HepG2 (cell line): ENCODE measurements at regions not wholly inside any gene's neighbourhood (a gene's known extent, or its start where the extent isn't known, plus 50 kb on each side); places are given as distances from the start of the nearest gene placed in this dataset.

Experiments
- ARNTL ChIP-seq: sonication (generic); formaldehyde crosslinking; IDR thresholded peaks from 2 replicates; pipeline ENCODE4 v1.4.0; 2020; ENCODE audit warnings: mild to moderate bottlenecking, missing genetic modification reagents
- ATRX ChIP-seq: sonication (generic); formaldehyde crosslinking; IDR thresholded peaks from 2 replicates; pipeline ENCODE4 v1.4.0; 2020; ENCODE audit warnings: missing genetic modification reagents, borderline replicate concordance
- CBX1 ChIP-seq: IDR thresholded peaks from one replicate; pipeline ENCODE4 v1.6.1; 2016; ENCODE audit warnings: antibody characterized with exemption, low read depth
- DNMT3B ChIP-seq: conservative IDR thresholded peaks from 2 replicates; pipeline ENCODE4 v1.6.1; 2016; ENCODE audit warnings: missing biosample characterization, control low read depth
- MAZ ChIP-seq, 2 experiments: sonication (generic) in 1 of 2; formaldehyde crosslinking in 1 of 2; IDR thresholded peaks; 2 replicates each; pipeline versions ENCODE4 v1.5.0 to v1.6.1; 2012 to 2020; ENCODE audit warnings: low read depth in 2 of 2, mild to moderate bottlenecking in 2 of 2, borderline replicate concordance in 1 of 2, improper control_type of control experiment in 1 of 2, low read length in 1 of 2, missing genetic modification reagents in 1 of 2, moderate library complexity in 1 of 2
- MIER2 ChIP-seq: IDR thresholded peaks from 2 replicates; pipeline ENCODE4 v1.6.1; 2016; ENCODE audit warnings: missing biosample characterization, missing genetic modification reagents
- MTA1 ChIP-seq: sonication (generic); formaldehyde crosslinking; IDR thresholded peaks from 2 replicates; pipeline ENCODE4 v1.4.0; 2020; ENCODE audit warnings: missing genetic modification reagents, mild to moderate bottlenecking, borderline replicate concordance
- MYC ChIP-seq: sonication (generic); formaldehyde crosslinking; IDR thresholded peaks from 2 replicates; pipeline ENCODE4 v1.9.0; 2021; ENCODE audit warnings: missing genetic modification reagents, borderline replicate concordance
- NCOA2 ChIP-seq: sonication (generic); formaldehyde crosslinking; IDR thresholded peaks from 2 replicates; pipeline ENCODE4 v1.8.0; 2022; ENCODE audit warnings: inconsistent platforms
- NR3C1 ChIP-seq: sonication (generic); formaldehyde crosslinking; IDR thresholded peaks from 2 replicates; pipeline ENCODE4 v1.4.0; 2020; ENCODE audit warnings: missing genetic modification reagents
- RBFOX2 ChIP-seq: fragments of 200-400 bp; formaldehyde crosslinking; IDR thresholded peaks from 2 replicates; pipeline ENCODE4 v1.6.1; 2017; ENCODE audit warnings: low read depth, mild to moderate bottlenecking, low read length
- SSRP1 ChIP-seq: IDR thresholded peaks from 2 replicates; pipeline ENCODE4 v1.6.1; 2016; ENCODE audit warnings: control low read depth
- ZBTB20 ChIP-seq: sonication (generic); formaldehyde crosslinking; IDR thresholded peaks from 2 replicates; pipeline ENCODE4 v1.8.1; 2023; ENCODE audit warnings: missing genetic modification reagents, low read depth, mild to moderate bottlenecking, borderline replicate concordance
- ZNF3 ChIP-seq: IDR thresholded peaks from 2 replicates; pipeline ENCODE4 v1.7.0; 2017; ENCODE audit warnings: inconsistent platforms
- ZNF547 ChIP-seq: sonication (generic); formaldehyde crosslinking; IDR thresholded peaks from 2 replicates; pipeline ENCODE4 v1.5.1; 2020; ENCODE audit warnings: mild to moderate bottlenecking, missing genetic modification reagents
- ZNF549 ChIP-seq: sonication (generic); formaldehyde crosslinking; IDR thresholded peaks from 2 replicates; pipeline ENCODE4 v1.5.0; 2020; ENCODE audit warnings: missing genetic modification reagents
- ZNF678 ChIP-seq: sonication (generic); formaldehyde crosslinking; IDR thresholded peaks from 2 replicates; pipeline ENCODE4 v1.4.0; 2020; ENCODE audit warnings: mild to moderate bottlenecking, missing genetic modification reagents
- TF ChIP-seq, protein P1 (sequence below): sonication (generic); IDR thresholded peaks from 2 replicates; pipeline ENCODE4 v1.6.1; 2016; ENCODE audit warnings: low read depth, borderline replicate concordance
- TF ChIP-seq, protein P2 (sequence below): IDR thresholded peaks from 2 replicates; pipeline ENCODE4 v1.6.1; 2012; ENCODE audit warnings: inconsistent platforms
- TF ChIP-seq, protein P3 (sequence below): sonication (generic); formaldehyde crosslinking; IDR thresholded peaks from 2 replicates; pipeline ENCODE4 v1.5.1; 2020; ENCODE audit warnings: mild to moderate bottlenecking, moderate library complexity, missing genetic modification reagents
- TF ChIP-seq, protein P4 (sequence below): IDR thresholded peaks from 2 replicates; pipeline ENCODE4 v1.6.1; 2016; ENCODE audit warnings: low read depth, missing genetic modification reagents, missing compliant biosample characterization

DNA sequence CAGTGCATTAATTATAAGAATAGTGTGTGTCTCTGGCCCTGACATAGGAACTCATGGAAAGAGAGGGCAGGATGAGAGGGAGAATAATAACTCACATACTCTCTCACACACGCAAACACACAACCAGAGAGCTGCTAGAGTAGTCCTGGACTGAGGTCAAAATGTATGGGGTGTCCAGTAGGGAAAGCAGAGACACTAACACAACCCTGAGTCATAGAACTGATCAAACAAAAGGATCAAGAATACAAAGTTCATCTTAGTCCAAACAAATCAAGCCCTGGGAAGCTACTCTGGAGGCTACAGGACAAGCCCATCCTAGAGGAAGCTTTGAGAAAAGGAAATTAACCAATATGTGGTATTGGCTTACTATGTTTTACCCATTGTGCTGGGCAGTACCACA, 178.5 kb upstream of the GUCY1A2 start (continued):
- TF ChIP-seq, protein P1, sequence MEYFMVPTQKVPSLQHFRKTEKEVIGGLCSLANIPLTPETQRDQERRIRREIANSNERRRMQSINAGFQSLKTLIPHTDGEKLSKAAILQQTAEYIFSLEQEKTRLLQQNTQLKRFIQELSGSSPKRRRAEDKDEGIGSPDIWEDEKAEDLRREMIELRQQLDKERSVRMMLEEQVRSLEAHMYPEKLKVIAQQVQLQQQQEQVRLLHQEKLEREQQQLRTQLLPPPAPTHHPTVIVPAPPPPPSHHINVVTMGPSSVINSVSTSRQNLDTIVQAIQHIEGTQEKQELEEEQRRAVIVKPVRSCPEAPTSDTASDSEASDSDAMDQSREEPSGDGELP: no peak
- TF ChIP-seq ZBTB20 (peak; percentile 62; the same call in 1 of the 2 replicates), ZNF678 (CRISPR knock-in tag) (no peak), ZNF549 (CRISPR knock-in tag) (no peak), SSRP1 (CRISPR knock-in tag) (no peak), ARNTL (CRISPR knock-in tag) (no peak), RBFOX2 (no peak), ZNF547 (CRISPR knock-in tag) (no peak), MIER2 (CRISPR knock-in tag) (no peak), MYC (CRISPR knock-in tag) (no peak), NCOA2 (peak; percentile 75), ATRX (CRISPR knock-in tag) (no peak), CBX1 (peak; percentile 40), MTA1 (CRISPR knock-in tag) (no peak), NR3C1 (CRISPR knock-in tag) (no peak), ZNF3 (CRISPR knock-in tag) (no peak), MAZ (IDR thresholded peaks at IDR 0.05; ENCODE audit: borderline replicate concordance, low read depth, low read length) (no peak), MAZ (CRISPR knock-in tag; IDR thresholded peaks at IDR 0.05; ENCODE audit: low read depth) (no peak), DNMT3B (CRISPR knock-in tag) (no peak)
- TF ChIP-seq, protein P2, sequence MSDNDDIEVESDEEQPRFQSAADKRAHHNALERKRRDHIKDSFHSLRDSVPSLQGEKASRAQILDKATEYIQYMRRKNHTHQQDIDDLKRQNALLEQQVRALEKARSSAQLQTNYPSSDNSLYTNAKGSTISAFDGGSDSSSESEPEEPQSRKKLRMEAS: no peak
- TF ChIP-seq, protein P3, sequence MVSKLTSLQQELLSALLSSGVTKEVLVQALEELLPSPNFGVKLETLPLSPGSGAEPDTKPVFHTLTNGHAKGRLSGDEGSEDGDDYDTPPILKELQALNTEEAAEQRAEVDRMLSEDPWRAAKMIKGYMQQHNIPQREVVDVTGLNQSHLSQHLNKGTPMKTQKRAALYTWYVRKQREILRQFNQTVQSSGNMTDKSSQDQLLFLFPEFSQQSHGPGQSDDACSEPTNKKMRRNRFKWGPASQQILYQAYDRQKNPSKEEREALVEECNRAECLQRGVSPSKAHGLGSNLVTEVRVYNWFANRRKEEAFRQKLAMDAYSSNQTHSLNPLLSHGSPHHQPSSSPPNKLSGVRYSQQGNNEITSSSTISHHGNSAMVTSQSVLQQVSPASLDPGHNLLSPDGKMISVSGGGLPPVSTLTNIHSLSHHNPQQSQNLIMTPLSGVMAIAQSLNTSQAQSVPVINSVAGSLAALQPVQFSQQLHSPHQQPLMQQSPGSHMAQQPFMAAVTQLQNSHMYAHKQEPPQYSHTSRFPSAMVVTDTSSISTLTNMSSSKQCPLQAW: no peak
- TF ChIP-seq, protein P4, sequence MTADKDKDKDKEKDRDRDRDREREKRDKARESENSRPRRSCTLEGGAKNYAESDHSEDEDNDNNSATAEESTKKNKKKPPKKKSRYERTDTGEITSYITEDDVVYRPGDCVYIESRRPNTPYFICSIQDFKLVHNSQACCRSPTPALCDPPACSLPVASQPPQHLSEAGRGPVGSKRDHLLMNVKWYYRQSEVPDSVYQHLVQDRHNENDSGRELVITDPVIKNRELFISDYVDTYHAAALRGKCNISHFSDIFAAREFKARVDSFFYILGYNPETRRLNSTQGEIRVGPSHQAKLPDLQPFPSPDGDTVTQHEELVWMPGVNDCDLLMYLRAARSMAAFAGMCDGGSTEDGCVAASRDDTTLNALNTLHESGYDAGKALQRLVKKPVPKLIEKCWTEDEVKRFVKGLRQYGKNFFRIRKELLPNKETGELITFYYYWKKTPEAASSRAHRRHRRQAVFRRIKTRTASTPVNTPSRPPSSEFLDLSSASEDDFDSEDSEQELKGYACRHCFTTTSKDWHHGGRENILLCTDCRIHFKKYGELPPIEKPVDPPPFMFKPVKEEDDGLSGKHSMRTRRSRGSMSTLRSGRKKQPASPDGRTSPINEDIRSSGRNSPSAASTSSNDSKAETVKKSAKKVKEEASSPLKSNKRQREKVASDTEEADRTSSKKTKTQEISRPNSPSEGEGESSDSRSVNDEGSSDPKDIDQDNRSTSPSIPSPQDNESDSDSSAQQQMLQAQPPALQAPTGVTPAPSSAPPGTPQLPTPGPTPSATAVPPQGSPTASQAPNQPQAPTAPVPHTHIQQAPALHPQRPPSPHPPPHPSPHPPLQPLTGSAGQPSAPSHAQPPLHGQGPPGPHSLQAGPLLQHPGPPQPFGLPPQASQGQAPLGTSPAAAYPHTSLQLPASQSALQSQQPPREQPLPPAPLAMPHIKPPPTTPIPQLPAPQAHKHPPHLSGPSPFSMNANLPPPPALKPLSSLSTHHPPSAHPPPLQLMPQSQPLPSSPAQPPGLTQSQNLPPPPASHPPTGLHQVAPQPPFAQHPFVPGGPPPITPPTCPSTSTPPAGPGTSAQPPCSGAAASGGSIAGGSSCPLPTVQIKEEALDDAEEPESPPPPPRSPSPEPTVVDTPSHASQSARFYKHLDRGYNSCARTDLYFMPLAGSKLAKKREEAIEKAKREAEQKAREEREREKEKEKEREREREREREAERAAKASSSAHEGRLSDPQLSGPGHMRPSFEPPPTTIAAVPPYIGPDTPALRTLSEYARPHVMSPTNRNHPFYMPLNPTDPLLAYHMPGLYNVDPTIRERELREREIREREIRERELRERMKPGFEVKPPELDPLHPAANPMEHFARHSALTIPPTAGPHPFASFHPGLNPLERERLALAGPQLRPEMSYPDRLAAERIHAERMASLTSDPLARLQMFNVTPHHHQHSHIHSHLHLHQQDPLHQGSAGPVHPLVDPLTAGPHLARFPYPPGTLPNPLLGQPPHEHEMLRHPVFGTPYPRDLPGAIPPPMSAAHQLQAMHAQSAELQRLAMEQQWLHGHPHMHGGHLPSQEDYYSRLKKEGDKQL (CRISPR knock-in tag): no peak
